Stimulated activated CD8-positive, alpha-beta memory T cell treated with anti-CD3 and anti-CD28 coated beads, Interleukin-2, amount 100 ng/mL, for 48 hours (primary cell): ENCODE measurements at regions not wholly inside any gene's neighbourhood (a gene's known extent, or its start where the extent isn't known, plus 50 kb on each side); places are given as distances from the start of the nearest gene placed in this dataset.
"Not testable (repeated sequence)": the region's sequence is repeated elsewhere in the genome, so short reads cannot be mapped to it uniquely, and the experiment has no call there.

Experiments used
- DNase-seq, 2 donors: peaks; one replicate each; pipeline ENCODE4 v3.0.0-alpha.2; 2020; ENCODE audit warnings: low read depth in 2 of 2

DNA sequence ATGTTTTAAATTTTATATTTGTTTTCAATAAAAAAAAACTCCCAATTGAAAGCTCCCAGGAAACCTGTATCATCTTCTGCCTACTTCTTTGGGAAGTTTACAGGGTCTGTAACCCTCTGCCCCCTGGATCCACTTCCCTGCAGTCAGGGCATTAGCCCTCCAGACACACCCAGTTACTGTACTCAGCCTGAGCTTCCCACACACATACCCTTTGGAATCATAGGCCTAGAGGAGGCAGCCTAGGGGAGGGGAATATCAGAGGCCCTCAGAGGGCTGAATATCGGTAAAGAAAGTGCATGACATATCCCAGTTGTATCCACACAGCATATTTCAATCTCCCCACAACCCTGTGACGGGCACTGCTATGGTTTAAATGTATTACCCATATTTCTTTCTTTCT, 56.2 kb upstream of the TFPI start:
- not testable (repeated sequence) for DNase-seq

DNA sequence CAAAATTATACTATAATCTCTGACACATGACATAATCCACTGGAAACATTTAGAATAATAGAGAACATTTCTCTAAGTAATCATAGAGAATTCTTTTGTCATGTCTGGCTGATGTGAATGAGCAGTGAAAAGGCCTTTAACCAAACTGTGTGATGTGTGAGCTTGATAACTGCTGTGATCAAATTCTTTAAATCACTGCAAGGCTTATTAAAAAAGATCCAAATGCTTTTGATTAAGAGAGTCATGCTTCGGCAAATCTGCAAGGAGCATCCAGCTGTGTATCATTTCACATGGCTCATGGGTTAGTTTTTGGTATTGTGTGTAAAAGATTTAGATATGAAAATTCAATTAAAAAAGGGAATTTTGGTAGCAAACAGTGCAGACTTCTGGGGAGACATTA, 58.6 kb upstream of the TFPI start:
- no peak for DNase-seq

DNA sequence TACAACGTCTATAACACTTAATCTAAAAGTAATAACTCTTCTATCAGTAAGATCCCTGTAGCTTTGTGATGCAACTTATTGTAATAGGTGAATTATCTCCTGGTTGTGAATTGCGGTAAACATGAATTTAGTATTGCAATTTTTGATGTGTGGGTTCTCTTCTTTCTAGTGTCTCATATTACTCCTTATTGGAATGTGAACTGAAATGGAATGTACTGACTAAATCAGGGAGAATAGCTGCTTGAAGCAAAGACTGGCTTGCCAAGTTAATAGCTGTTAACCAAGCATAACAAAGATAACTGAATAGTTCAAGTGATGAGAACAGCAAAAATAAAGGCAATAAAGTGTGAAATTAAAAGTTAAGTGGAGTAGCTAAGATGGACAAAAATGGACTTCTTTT, 60.5 kb upstream of the TFPI start:
- DNase-seq = no peak

DNA sequence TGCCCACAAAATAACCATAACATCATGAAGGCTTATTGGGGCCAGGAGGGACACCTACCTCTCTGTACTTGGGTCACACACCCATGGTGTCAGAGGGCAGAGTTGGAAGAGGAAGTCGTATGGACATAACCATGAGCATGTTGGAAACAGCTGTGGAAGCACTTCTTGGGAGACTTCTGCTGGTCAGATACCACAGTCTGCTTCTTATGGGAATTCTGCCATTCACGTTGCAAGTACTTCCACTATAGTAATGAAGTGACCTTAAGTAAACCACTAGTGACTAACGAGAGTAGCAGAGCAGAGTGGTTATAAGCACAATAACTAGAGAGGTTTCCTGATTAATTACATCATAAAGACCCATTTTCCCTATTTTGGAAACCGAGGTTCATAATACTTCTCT, 61.1 kb upstream of the TFPI start:
- no peak for DNase-seq

DNA sequence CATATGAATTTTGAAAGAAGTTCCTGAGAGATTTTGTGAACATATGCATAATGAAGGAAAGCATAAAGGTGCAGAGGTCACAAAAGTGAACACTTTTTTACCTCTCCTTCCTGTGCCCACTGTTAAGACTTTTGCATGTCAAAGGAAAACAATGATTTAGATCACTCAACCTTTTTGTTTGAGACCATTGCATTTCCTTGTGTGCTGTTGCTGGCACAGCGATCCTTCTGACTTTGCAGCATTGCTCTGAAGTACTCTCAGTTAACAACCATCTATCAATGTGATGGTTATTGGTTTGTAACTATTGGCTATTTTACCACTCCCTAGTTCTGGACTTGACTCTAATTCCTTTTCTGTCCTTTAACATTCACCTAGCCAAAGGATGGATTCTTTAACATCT, 61.7 kb upstream of the TFPI start:
- DNase-seq = no peak

GRCh38 chr2:187617120-187617519, 62.9 kb upstream of the TFPI start:
- DNase-seq = no peak

GRCh38 chr2:187617905-187618304, 63.7 kb upstream of the TFPI start:
- DNase-seq = no peak

GRCh38 chr2:187618813-187619212, 64.6 kb upstream of the TFPI start:
- no peak for DNase-seq

DNA sequence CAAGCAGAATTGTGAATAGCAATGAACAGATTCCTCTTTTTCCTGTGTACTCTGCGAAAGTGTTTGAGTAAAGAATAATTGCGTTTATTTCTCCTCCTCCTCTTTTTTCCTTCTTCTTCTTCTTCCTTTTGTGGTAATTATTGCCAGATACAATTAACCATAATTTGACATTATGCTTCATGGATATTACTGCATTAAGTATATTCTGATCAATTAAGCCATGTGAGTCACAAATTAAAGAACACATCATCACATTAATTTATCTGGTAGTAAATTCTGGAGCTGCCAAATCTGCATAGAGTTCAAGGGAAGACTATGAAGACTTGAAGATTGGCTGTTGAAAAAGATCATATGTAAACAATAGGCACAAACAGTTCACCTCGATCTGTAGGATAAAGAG, 72.9 kb upstream of the TFPI start:
- no peak for DNase-seq

DNA sequence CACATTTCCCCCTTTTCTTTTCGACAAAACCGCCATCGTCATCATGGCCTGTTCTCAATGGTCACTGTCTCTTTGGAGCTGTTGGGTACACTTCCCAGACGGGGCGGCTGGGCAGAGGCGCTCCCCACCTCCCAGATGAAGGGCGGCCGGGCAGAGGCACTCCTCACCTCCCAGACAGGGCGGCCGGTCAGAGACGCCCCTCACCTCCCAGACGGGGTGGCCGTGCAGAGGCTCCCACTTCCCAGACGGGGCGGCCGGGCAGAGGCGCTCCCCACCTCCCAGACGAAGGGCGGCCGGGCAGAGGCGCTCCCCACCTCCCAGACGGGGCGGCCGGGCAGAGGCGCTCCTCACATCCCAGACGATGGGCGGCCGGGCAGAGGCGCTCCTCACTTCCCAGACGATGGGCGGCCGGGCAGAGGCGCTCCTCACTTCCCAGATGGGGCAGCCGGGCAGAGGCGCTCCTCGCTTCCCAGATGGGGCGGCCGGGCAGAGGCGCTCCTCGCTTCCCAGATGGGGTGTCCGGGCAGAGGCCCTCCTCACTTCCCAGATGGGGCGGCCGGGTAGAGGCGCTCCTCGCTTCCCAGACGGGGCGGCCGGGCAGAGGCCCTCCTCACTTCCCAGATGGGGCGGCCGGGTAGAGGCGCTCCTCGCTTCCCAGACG, 82.6 kb upstream of the TFPI start:
- DNase-seq = not testable (repeated sequence)

- not testable (repeated sequence) for DNase-seq
Observed at GRCh38 chr2:187637392-187637740, 83.1 kb upstream of the TFPI start.

DNA sequence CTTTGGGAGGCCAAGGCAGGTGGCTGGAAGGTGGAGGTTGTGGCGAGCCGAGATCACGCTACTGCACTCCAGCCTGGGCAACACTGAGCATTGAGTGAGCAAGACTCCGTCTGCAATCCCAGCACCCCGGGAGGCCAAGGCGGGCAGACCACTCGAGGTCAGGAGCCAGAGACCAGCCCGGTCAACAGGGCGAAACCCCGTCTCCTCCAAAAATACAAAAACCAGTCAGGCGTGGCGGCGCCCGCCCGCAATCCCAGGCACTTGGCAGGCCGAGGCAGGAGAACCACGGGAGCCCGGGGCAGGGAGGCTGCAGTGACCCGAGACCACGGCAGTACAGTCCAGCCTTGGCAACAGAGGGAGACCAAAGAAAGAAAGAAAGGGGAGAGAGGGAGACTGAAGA, 83.5 kb upstream of the TFPI start:
- DNase-seq = not testable (repeated sequence)

DNA sequence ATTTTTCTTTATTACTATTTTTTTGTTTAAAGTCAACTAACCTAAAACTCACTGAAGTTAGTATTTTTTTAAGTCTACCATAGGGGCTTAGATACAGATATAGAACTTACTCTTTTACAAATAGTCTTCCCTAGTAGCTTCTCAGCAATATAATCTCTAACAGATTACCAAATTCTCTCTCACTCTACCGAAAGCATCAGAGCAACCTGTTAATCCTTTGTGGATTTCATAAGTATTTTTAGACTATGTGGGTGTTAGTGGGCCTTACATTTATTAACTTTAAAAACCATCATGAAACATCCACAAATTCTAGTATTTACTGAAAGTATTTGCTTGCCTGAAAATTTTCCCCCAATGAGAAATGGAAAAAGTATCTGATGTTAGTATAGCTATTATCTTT, 84.6 kb upstream of the TFPI start:
- DNase-seq = no peak

DNA sequence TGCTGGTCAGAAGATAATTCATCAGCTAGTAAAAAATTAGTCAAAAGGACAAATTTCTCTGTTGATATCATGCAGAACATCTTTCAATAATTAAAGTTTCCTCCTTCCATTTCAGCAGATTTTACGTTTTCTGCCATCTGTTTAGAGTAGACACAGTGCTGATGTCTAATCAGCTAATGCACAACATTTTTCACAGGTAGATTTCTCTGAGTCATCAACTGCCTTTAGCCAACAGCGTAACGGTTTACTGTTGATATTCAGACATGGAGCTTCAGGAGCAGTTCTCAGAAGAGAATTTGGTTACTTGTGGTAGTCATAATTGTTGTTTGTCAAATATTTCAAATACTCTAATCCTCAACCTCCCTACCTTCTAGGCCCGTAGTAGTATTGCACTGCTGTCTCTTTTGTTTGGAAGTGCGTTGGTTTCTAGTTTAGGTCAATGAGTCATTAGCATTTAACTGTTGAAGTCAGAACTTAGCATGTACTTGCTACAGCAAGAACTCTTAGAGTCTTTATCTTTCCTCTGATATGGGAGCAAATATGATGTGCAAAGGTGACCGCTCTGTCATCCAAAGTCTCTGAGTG, 86.8 kb upstream of the TFPI start:
- no peak for DNase-seq

DNA sequence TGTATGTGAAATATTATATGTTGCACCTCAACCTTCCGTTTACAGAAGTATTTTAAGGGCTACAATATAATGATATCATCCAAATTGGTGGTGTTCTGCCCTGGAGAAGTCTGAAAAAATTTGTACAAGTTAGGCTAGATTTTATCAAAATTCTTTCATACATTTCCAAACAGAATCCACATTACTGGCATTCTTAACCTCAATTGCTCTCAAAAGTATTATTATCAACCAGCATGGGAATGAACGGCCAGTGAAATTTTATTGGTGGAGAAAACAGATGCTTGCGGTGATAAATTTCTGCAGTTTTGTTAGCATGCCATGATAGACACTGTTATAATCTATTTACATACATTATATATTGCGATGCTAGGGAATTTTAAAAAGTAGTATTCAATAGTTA, 88.3 kb upstream of the TFPI start:
- DNase-seq = no peak

- no peak for DNase-seq
Observed at GRCh38 chr2:187644486-187644885, 90.3 kb upstream of the TFPI start.

- no peak for DNase-seq
Observed at GRCh38 chr2:187644981-187645380, 90.7 kb upstream of the TFPI start.

DNA sequence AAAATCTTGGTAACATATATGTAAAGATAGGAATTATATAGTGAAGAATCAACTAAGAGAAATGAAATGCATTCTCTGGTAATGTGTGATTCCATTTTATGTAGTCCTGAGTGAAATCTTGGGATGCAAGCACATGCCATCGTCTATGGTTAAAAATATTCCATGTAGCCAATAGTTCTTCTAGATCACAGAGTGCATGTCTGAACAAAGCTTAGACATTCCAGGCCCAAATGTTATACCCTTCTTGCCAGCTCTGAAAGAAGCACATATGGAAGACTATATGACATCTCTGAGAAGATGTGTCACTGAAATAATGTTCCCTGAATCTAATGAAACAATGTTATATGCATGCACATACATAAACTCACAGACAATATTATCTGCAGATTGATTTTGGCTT, 92.3 kb upstream of the TFPI start:
- no peak for DNase-seq

GRCh38 chr2:187654535-187654934, 100.3 kb upstream of the TFPI start:
- no peak for DNase-seq

GRCh38 chr2:187655001-187655400, 100.8 kb upstream of the TFPI start:
- no peak for DNase-seq

- no peak for DNase-seq
Observed at GRCh38 chr2:187656123-187656522, 101.9 kb upstream of the TFPI start.

DNA sequence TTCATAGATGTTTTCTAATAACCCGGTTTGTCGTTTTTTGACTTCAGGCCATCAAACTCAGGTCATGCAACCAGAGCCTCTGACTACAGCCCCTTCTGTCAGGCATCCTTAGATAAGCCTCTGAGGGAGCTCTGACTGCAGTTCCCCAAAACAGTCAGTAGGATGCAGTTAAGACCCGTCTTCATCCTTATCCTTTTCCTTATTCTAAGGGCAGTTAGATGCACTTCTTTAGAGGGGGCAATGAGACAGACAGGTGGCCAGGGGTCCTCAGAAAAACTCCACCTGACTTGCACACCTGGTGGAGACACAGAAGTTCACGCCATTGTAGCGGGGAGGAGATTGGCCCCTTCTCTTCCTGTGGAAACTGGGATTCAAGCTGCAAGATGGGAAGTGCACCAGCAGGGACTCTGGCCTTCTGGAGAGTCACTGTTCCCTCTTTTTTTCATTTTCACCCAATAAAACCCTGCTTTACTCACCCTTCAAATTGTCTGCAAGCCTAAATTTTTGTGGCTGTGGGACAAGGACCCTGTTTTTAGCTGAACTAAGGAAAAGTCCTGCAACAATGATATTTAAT, 104.8 kb upstream of the TFPI start:
- DNase-seq = no peak

GRCh38 chr2:187676050-187676449, 121.8 kb upstream of the TFPI start:
- DNase-seq = not testable (repeated sequence)

- DNase-seq = no peak
Observed at GRCh38 chr2:187679454-187679853, 125.2 kb upstream of the TFPI start.
